Peyer's patch (tissue), 4 donors: ENCODE measurements at regions not wholly inside any gene's neighbourhood (a gene's known extent, or its start where the extent isn't known, plus 50 kb on each side); places are given as distances from the start of the nearest gene placed in this dataset.

Experiments used
- DNase-seq, 3 donors: peaks; one replicate each; pipeline ENCODE4 v3.0.0-alpha.2; 2017 to 2019
- H3K27ac ChIP-seq, 4 donors: fragments of 200-600 bp; sonication (generic); one replicate each; pipeline ENCODE4 v1.5.1; 2016 to 2019
- H3K27me3 ChIP-seq, 2 donors: fragments of 200-600 bp; sonication (generic); one replicate each; pipeline ENCODE4 v1.5.1; 2019
- H3K36me3 ChIP-seq, 3 donors: fragments of 200-600 bp; sonication (generic); one replicate each; pipeline ENCODE4 v1.5.1; 2016 to 2019
- H3K4me1 ChIP-seq, 4 donors: fragments of 200-600 bp; sonication (generic); one replicate each; pipeline ENCODE4 v1.5.1; 2016 to 2019
- H3K4me3 ChIP-seq, 4 donors: fragments of 200-600 bp; sonication (generic); 1 replicate in 3 of 4; 2 replicates in 1 of 4; pipeline ENCODE4 v1.5.1; 2016 to 2019; ENCODE audit warnings: mild to moderate bottlenecking in 1 of 4
- H3K9me3 ChIP-seq, 4 donors: fragments of 200-600 bp; sonication (generic); one replicate each; pipeline ENCODE4 v1.5.1; 2016 to 2019; ENCODE audit warnings: mild to moderate bottlenecking in 1 of 4
- CTCF ChIP-seq, 6 experiments: fragments of 450-650 bp in 4 of 6; fragments of 200-600 bp in 2 of 6; sonication (generic) in 1 of 6; IDR thresholded peaks; one replicate each; pipeline ENCODE4 v1.5.1; 2017 to 2019; ENCODE audit warnings: antibody characterized with exemption in 6 of 6, mild to moderate bottlenecking in 3 of 6, moderate library complexity in 1 of 6
- POLR2A ChIP-seq, 2 donors: fragments of 450-650 bp; IDR thresholded peaks; one replicate each; pipeline ENCODE4 v1.5.1; 2017; ENCODE audit warnings: antibody characterized with exemption in 2 of 2, mild to moderate bottlenecking in 2 of 2, moderate library complexity in 2 of 2

- Histone ChIP-seq H3K9me3 (no peaks in the 10 kb centered on the region), H3K27me3 (no peaks in the 10 kb centered on the region), H3K4me1 (no peaks in the 10 kb centered on the region), H3K4me3 (no peak overlapping the region), H3K27ac (no peak overlapping the region), H3K36me3 (no peaks in the 10 kb centered on the region)
- TF ChIP-seq CTCF (IDR thresholded peaks at IDR 0.05) (no peak), POLR2A (IDR thresholded peaks at IDR 0.05) (no peak)
- DNase-seq: no peak
Measured at GRCh38 chr2:236935083-236935482, 150.6 kb upstream of the COPS8 start.

- no peak overlapping the region for H3K4me3 ChIP-seq
- no peak for DNase-seq
- H3K27me3 ChIP-seq: no peaks in the 10 kb centered on the region
- H3K27ac ChIP-seq: no peak overlapping the region
- no peaks in the 10 kb centered on the region for H3K36me3 ChIP-seq
- TF ChIP-seq POLR2A (IDR thresholded peaks at IDR 0.05): no peak
- no peak for TF ChIP-seq CTCF (IDR thresholded peaks at IDR 0.05)
- no peaks in the 10 kb centered on the region for H3K9me3 ChIP-seq
- no peaks in the 10 kb centered on the region for H3K4me1 ChIP-seq
Measured at GRCh38 chr2:236935631-236936445, 149.9 kb upstream of the COPS8 start.

- H3K4me1 ChIP-seq: no peaks in the 10 kb centered on the region
- no peak for DNase-seq
- no peaks in the 10 kb centered on the region for H3K36me3 ChIP-seq
- H3K4me3 ChIP-seq: no peak overlapping the region
- H3K27me3 ChIP-seq: no peaks in the 10 kb centered on the region
- TF ChIP-seq POLR2A (IDR thresholded peaks at IDR 0.05) (no peak), CTCF (IDR thresholded peaks at IDR 0.05) (no peak)
- no peak overlapping the region for H3K27ac ChIP-seq
- no peaks in the 10 kb centered on the region for H3K9me3 ChIP-seq
Measured at GRCh38 chr2:236936446-236936940, 149.2 kb upstream of the COPS8 start.

GRCh38 chr2:236938126-236938525 is 147.6 kb upstream of the COPS8 start:
- H3K4me3 ChIP-seq: no peak overlapping the region
- no peak overlapping the region for H3K27ac ChIP-seq
- DNase-seq: no peak
- no peak for TF ChIP-seq POLR2A (IDR thresholded peaks at IDR 0.05)
- no peak for TF ChIP-seq CTCF (IDR thresholded peaks at IDR 0.05)
- no peaks in the 10 kb centered on the region for H3K9me3 ChIP-seq
- no peaks in the 10 kb centered on the region for H3K4me1 ChIP-seq
- H3K36me3 ChIP-seq: no peaks in the 10 kb centered on the region
- H3K27me3 ChIP-seq: no peaks in the 10 kb centered on the region

- Histone ChIP-seq H3K27me3 (no peaks in the 10 kb centered on the region), H3K36me3 (no peaks in the 10 kb centered on the region), H3K9me3 (no peaks in the 10 kb centered on the region), H3K4me1 (no peaks in the 10 kb centered on the region), H3K27ac (no peak overlapping the region), H3K4me3 (no peak overlapping the region)
- TF ChIP-seq POLR2A (IDR thresholded peaks at IDR 0.05): no peak
- no peak for TF ChIP-seq CTCF (IDR thresholded peaks at IDR 0.05)
- DNase-seq: no peak
Measured at GRCh38 chr2:236939271-236939670, 146.4 kb upstream of the COPS8 start.
